ENCODE measurements at regions not wholly inside any gene's neighbourhood (a gene's known extent, or its start where the extent isn't known, plus 50 kb on each side); places are given as distances from the start of the nearest gene placed in this dataset.

- no peak for FAIRE-seq
- TF ChIP-seq GATA2 (IDR thresholded peaks at IDR 0.05; ENCODE audit: insufficient read depth, insufficient read length, low read depth, low read length) (no peak), POLR2AphosphoS5 (IDR thresholded peaks at IDR 0.05; ENCODE audit: insufficient read depth, low read depth, low read length) (no peak), MYC (IDR thresholded peaks at IDR 0.05; ENCODE audit: low read depth, low read length) (no peak), JUN (IDR thresholded peaks at IDR 0.05; ENCODE audit: borderline replicate concordance, insufficient read depth, insufficient read length, low read depth) (no peak), FOS (IDR thresholded peaks at IDR 0.05; ENCODE audit: borderline replicate concordance, insufficient read depth, low read length) (no peak), EZH2 (IDR thresholded peaks at IDR 0.05; ENCODE audit: borderline replicate concordance, low read depth, low read length, severe bottlenecking) (no peak), CTCF (IDR thresholded peaks at IDR 0.05; ENCODE audit: extremely low read depth in 1 of 2, insufficient read depth in 1 of 2, low read depth in 1 of 2, low read length in 2 of 2) (no peak), POLR2A (IDR thresholded peaks at IDR 0.05; ENCODE audit: low read depth, low read length) (no peak)
- TF ChIP-seq, protein P1, sequence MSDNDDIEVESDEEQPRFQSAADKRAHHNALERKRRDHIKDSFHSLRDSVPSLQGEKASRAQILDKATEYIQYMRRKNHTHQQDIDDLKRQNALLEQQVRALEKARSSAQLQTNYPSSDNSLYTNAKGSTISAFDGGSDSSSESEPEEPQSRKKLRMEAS (IDR thresholded peaks at IDR 0.05; ENCODE audit: insufficient read depth, insufficient read length): no peak
- Histone ChIP-seq H4K20me1 (replicated peaks; ENCODE audit: control insufficient read depth, extremely low read depth, insufficient read depth, low read length) (no peaks in the 10 kb centered on the region), H3K4me1 (ENCODE audit: control insufficient read depth, extremely low read depth, insufficient read depth, low read length) (peaks cover 4% of the 10 kb centered on the region), H3K27me3 (ENCODE audit: control insufficient read depth in 2 of 2, insufficient read depth in 2 of 2, low read length in 2 of 2) (no peaks in the 10 kb centered on the region), H3K27ac (ENCODE audit: insufficient read depth, low read depth, low read length) (no peak overlapping the region), H3K9me1 (replicated peaks; ENCODE audit: control insufficient read depth, extremely low read depth, insufficient read depth, low read length) (no peaks in the 10 kb centered on the region), H3K4me2 (ENCODE audit: insufficient read depth, low read length) (no peak overlapping the region), H3K9me3 (replicated peaks; ENCODE audit: control insufficient read depth, insufficient read depth, low read length) (no peaks in the 10 kb centered on the region), H3K36me3 (ENCODE audit: control insufficient read depth in 2 of 2, extremely low read depth in 1 of 2, insufficient read depth in 2 of 2, low read length in 2 of 2) (no peaks in the 10 kb centered on the region), H3K4me3 (replicated peaks in 1 of 3; ENCODE audit: insufficient read depth in 1 of 3, low read depth in 1 of 3, low read length in 3 of 3) (no peak overlapping the region), H3K9ac (replicated peaks; ENCODE audit: extremely low read depth, insufficient read depth, low read length) (no peak overlapping the region), H2AFZ (ENCODE audit: low read depth, low read length) (no peak overlapping the region), H3K79me2 (ENCODE audit: control insufficient read depth, insufficient read depth, low read length) (no peaks in the 10 kb centered on the region)
- CTCF ChIA-PET: no interaction called here
- BruUV-seq (replicated peaks): no TSS peak
- dilution Hi-C loops (cut with MboI; ENCODE audit: extremely low pct_ligation_motif_present, low sequenced_read_pairs): no loop called here
- intact Hi-C loops (cut with micrococcal nuclease): no loop called here
- POLR2A ChIA-PET: no interaction called here
- no peak for DNase-seq (ENCODE audit: low read depth, low spot score)
Observed at GRCh38 chr14:42731480-42731879, 1124.8 kb downstream of the LRFN5 start.

Measured in endothelial cell of umbilical vein (primary cell).